NCI-H1417 (cell line): ENCODE measurements at regions not wholly inside any gene's neighbourhood (a gene's known extent, or its start where the extent isn't known, plus 50 kb on each side); places are given as distances from the start of the nearest gene placed in this dataset.

ENCODE experiments used
- DNase-seq, 3 experiments: peaks; one replicate each; lab custom pipeline; 2025; lab: John Stamatoyannopoulos, UW

GRCh38 chr17:22441776-22442175 is 749.5 kb downstream of the KCNJ18 start:
- DNase-seq: no peak

GRCh38 chr17:22443061-22443460 is 750.7 kb downstream of the KCNJ18 start:
- DNase-seq: no peak

GRCh38 chr17:22453181-22453580 is 760.9 kb downstream of the KCNJ18 start:
- no peak for DNase-seq

- no peak for DNase-seq
These were observed 762.0 kb downstream of the KCNJ18 start for GRCh38 chr17:22454070-22454999.

GRCh38 chr17:22459331-22459952 is 767.1 kb downstream of the KCNJ18 start:
- no peak for DNase-seq

- no peak for DNase-seq
These were observed 767.6 kb downstream of the KCNJ18 start for GRCh38 chr17:22459953-22460350.

- DNase-seq: no peak
These were observed 768.2 kb downstream of the KCNJ18 start for GRCh38 chr17:22460461-22461063.

GRCh38 chr17:22461460-22462145 is 769.3 kb downstream of the KCNJ18 start:
- no peak for DNase-seq

- DNase-seq: no peak
These were observed 770.1 kb downstream of the KCNJ18 start for GRCh38 chr17:22462461-22462860.

GRCh38 chr17:22463110-22463850 is 771.0 kb downstream of the KCNJ18 start:
- DNase-seq: no peak

GRCh38 chr17:22464041-22464440 is 771.7 kb downstream of the KCNJ18 start:
- DNase-seq: no peak

- DNase-seq: no peak
These were observed 775.4 kb downstream of the KCNJ18 start for GRCh38 chr17:22467720-22468119.

GRCh38 chr17:22469101-22469880 is 777.0 kb downstream of the KCNJ18 start:
- no peak for DNase-seq

- no peak for DNase-seq
These were observed 777.6 kb downstream of the KCNJ18 start for GRCh38 chr17:22469941-22470340.

- DNase-seq: no peak
These were observed 778.3 kb downstream of the KCNJ18 start for GRCh38 chr17:22470411-22471175.

- no peak for DNase-seq
These were observed 792.5 kb downstream of the KCNJ18 start for GRCh38 chr17:22484826-22485225.

- DNase-seq: no peak
These were observed 798.1 kb downstream of the KCNJ18 start for GRCh38 chr17:22490399-22490798.

- DNase-seq: no peak
These were observed 800.0 kb downstream of the KCNJ18 start for GRCh38 chr17:22492331-22492730.

GRCh38 chr17:22496450-22496849 is 804.1 kb downstream of the KCNJ18 start:
- DNase-seq: no peak

- DNase-seq: no peak
These were observed 811.1 kb downstream of the KCNJ18 start for GRCh38 chr17:22503322-22503899.
